Adrenal gland (tissue), 5 donors: ENCODE measurements at regions not wholly inside any gene's neighbourhood (a gene's known extent, or its start where the extent isn't known, plus 50 kb on each side); places are given as distances from the start of the nearest gene placed in this dataset.

Experiments used
- POLR2A ChIP-seq, 2 donors: fragments of 450-650 bp; IDR thresholded peaks; one replicate each; pipeline ENCODE4 v1.6.1; 2017; ENCODE audit warnings: antibody characterized with exemption in 2 of 2, mild to moderate bottlenecking in 2 of 2, moderate library complexity in 1 of 2
- TF ChIP-seq, protein P1 (sequence below), 6 experiments: fragments of 450-650 bp in 4 of 6; fragments of 200-600 bp in 2 of 6; sonication (generic) in 1 of 6; IDR thresholded peaks; 1 replicate in 5 of 6; 2 replicates in 1 of 6; pipeline versions ENCODE4 v1.5.1 to v1.8.0; 2016 to 2021; ENCODE audit warnings: antibody characterized with exemption in 6 of 6, mild to moderate bottlenecking in 2 of 6, moderate library complexity in 1 of 6
- donor health status: DM: no; HTN: no; CAD: no.

DNA sequence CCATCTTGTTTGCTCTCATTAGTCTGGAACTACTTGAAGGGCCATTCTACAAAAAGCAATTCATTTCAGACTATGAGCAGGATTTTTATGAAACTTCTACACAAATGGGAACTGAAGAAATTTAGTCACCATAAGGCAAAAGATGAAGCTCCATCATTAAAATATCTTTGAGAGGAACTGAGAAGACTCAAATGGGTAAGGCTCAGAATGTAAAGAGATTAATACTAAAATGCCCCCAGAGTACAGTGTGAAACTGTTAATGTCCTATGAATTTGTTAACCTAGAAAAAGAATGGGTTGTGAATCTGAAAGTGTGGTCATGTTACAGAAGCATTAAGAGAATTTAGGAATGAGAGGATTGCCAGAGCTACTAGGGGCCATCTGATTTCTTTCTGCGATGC lies 77.9 kb upstream of the SLC7A11 start:
- TF ChIP-seq, protein P1, sequence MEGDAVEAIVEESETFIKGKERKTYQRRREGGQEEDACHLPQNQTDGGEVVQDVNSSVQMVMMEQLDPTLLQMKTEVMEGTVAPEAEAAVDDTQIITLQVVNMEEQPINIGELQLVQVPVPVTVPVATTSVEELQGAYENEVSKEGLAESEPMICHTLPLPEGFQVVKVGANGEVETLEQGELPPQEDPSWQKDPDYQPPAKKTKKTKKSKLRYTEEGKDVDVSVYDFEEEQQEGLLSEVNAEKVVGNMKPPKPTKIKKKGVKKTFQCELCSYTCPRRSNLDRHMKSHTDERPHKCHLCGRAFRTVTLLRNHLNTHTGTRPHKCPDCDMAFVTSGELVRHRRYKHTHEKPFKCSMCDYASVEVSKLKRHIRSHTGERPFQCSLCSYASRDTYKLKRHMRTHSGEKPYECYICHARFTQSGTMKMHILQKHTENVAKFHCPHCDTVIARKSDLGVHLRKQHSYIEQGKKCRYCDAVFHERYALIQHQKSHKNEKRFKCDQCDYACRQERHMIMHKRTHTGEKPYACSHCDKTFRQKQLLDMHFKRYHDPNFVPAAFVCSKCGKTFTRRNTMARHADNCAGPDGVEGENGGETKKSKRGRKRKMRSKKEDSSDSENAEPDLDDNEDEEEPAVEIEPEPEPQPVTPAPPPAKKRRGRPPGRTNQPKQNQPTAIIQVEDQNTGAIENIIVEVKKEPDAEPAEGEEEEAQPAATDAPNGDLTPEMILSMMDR (IDR thresholded peaks at IDR 0.05): no peak
- no peak for TF ChIP-seq POLR2A (IDR thresholded peaks at IDR 0.05)
